OCI-LY1 (cell line): ENCODE measurements at regions not wholly inside any gene's neighbourhood (a gene's known extent, or its start where the extent isn't known, plus 50 kb on each side); places are given as distances from the start of the nearest gene placed in this dataset.
"Not testable (repeated sequence)": the region's sequence is repeated elsewhere in the genome, so short reads cannot be mapped to it uniquely, and the experiment has no call there.

Experiments
- H2AFZ ChIP-seq: fragments of 200-600 bp; sonication (generic), shearing (Covaris generic); 2 replicates; pipeline ENCODE4 v1.6.0; 2014; ENCODE audit warnings: antibody characterized with exemption, mild to moderate bottlenecking, low read length
- H3F3A ChIP-seq: fragments of 200-600 bp; sonication (generic), shearing (Covaris generic); 2 replicates; pipeline ENCODE4 v1.6.0; 2014; ENCODE audit warnings: mild to moderate bottlenecking, antibody characterized with exemption, low read length, moderate library complexity; ENCODE audit not compliant: insufficient read depth
- H3K27ac ChIP-seq: fragments of 200-600 bp; sonication (generic); 2 replicates; pipeline ENCODE4 v1.5.1; 2014; ENCODE audit warnings: low read length, mixed run types, mild to moderate bottlenecking, low read depth; ENCODE audit not compliant: poor library complexity, severe bottlenecking
- H3K27me3 ChIP-seq: fragments of 200-600 bp; sonication (generic); 2 replicates; pipeline ENCODE4 v1.6.0; 2014; ENCODE audit warnings: antibody characterized with exemption, mild to moderate bottlenecking, low read length, moderate library complexity; ENCODE audit not compliant: insufficient read depth
- H3K36me3 ChIP-seq: fragments of 200-600 bp; sonication (generic); 2 replicates; pipeline ENCODE4 v1.6.1; 2014; ENCODE audit warnings: mild to moderate bottlenecking, antibody characterized with exemption, low read length, moderate library complexity, mixed read lengths; ENCODE audit not compliant: insufficient read depth
- H3K4me1 ChIP-seq: fragments of 200-600 bp; sonication (generic); 2 replicates; pipeline ENCODE4 v1.5.1; 2014; ENCODE audit warnings: mild to moderate bottlenecking, low read length, moderate library complexity; ENCODE audit not compliant: insufficient read depth, severe bottlenecking
- H3K4me2 ChIP-seq: fragments of 200-600 bp; sonication (generic), shearing (Covaris generic); 2 replicates; pipeline ENCODE4 v1.6.1; 2014; ENCODE audit warnings: low read length
- H3K4me3 ChIP-seq: fragments of 200-600 bp; sonication (generic); 2 replicates; pipeline ENCODE4 v1.5.1; 2014; ENCODE audit warnings: low read length, low read depth, mild to moderate bottlenecking, mixed read lengths; ENCODE audit not compliant: poor library complexity, severe bottlenecking
- H3K79me2 ChIP-seq: fragments of 200-600 bp; shearing (Covaris generic); 2 replicates; pipeline ENCODE4 v1.6.1; 2016; ENCODE audit warnings: mixed run types, low read length, mixed read lengths; ENCODE audit not compliant: insufficient read depth
- H3K9ac ChIP-seq: fragments of 200-600 bp; sonication (generic), shearing (Covaris generic); 2 replicates; pipeline ENCODE4 v1.6.1; 2014; ENCODE audit warnings: mild to moderate bottlenecking, low read length, mixed read lengths
- H3K9me2 ChIP-seq: fragments of 200-600 bp; sonication (generic), shearing (Covaris generic); 2 replicates; pipeline ENCODE4 v1.6.1; 2014; ENCODE audit warnings: low read depth, mild to moderate bottlenecking, low read length, mixed read lengths
- H3K9me3 ChIP-seq: fragments of 200-600 bp; shearing (Covaris generic); 2 replicates; pipeline ENCODE4 v1.6.1; 2014; ENCODE audit warnings: low read length, mixed read lengths
- H4K20me1 ChIP-seq: fragments of 200-600 bp; sonication (generic), shearing (Covaris generic); 2 replicates; pipeline ENCODE4 v1.6.0; 2016; ENCODE audit warnings: mild to moderate bottlenecking, low read length; ENCODE audit not compliant: insufficient read depth
- CTCF ChIP-seq: fragments of 200-600 bp; sonication (generic), shearing (Covaris generic); IDR thresholded peaks from 2 replicates; pipeline ENCODE4 v1.5.1; 2017; ENCODE audit warnings: mild to moderate bottlenecking, antibody characterized with exemption, low read length, moderate library complexity, mixed read lengths
- EZH2 ChIP-seq: fragments of 200-600 bp; sonication (generic), shearing (Covaris generic); IDR thresholded peaks from 2 replicates; pipeline ENCODE4 v1.8.0; 2017; ENCODE audit warnings: borderline replicate concordance, mixed run types, mild to moderate bottlenecking, antibody characterized with exemption, low read length, moderate library complexity, mixed read lengths

- H3K27ac ChIP-seq: no peak overlapping the region
- no peaks in the 10 kb centered on the region for H3K79me2 ChIP-seq
- TF ChIP-seq CTCF (no peak), EZH2 (no peak)
- H4K20me1 ChIP-seq: no peaks in the 10 kb centered on the region
- no peaks in the 10 kb centered on the region for H3K27me3 ChIP-seq
- H3K4me2 ChIP-seq: no peak overlapping the region
- H3K9me3 ChIP-seq: no peaks in the 10 kb centered on the region
- no peaks in the 10 kb centered on the region for H3K36me3 ChIP-seq
- H2AFZ ChIP-seq: no peak overlapping the region
- no peaks in the 10 kb centered on the region for H3F3A ChIP-seq
- H3K4me3 ChIP-seq: no peak overlapping the region
- H3K4me1 ChIP-seq: no peaks in the 10 kb centered on the region
- H3K9me2 ChIP-seq: no peaks in the 10 kb centered on the region
- no peak overlapping the region for H3K9ac ChIP-seq
Measured at GRCh38 chr22:48624401-48624800, 1203.3 kb downstream of the BRD1 start.

- no peak overlapping the region for H3K4me2 ChIP-seq
- H3F3A ChIP-seq: no peaks in the 10 kb centered on the region
- no peaks in the 10 kb centered on the region for H3K79me2 ChIP-seq
- no peak overlapping the region for H2AFZ ChIP-seq
- H3K36me3 ChIP-seq: no peaks in the 10 kb centered on the region
- H3K27ac ChIP-seq: no peak overlapping the region
- no peak overlapping the region for H3K4me3 ChIP-seq
- TF ChIP-seq EZH2 (no peak), CTCF (no peak)
- no peaks in the 10 kb centered on the region for H3K9me2 ChIP-seq
- no peaks in the 10 kb centered on the region for H3K9me3 ChIP-seq
- no peaks in the 10 kb centered on the region for H3K4me1 ChIP-seq
- no peaks in the 10 kb centered on the region for H4K20me1 ChIP-seq
- no peaks in the 10 kb centered on the region for H3K27me3 ChIP-seq
- no peak overlapping the region for H3K9ac ChIP-seq
Measured at GRCh38 chr22:48622891-48623545, 1204.7 kb downstream of the BRD1 start.

- Histone ChIP-seq H3K4me3 (no peak overlapping the region), H3K79me2 (no peaks in the 10 kb centered on the region), H3K36me3 (no peaks in the 10 kb centered on the region), H2AFZ (no peak overlapping the region), H3K4me2 (no peak overlapping the region), H3K9me3 (no peaks in the 10 kb centered on the region), H3F3A (no peaks in the 10 kb centered on the region), H3K27me3 (no peaks in the 10 kb centered on the region), H3K27ac (no peak overlapping the region), H3K9ac (no peak overlapping the region), H4K20me1 (no peaks in the 10 kb centered on the region), H3K4me1 (no peaks in the 10 kb centered on the region), H3K9me2 (no peaks in the 10 kb centered on the region)
- TF ChIP-seq CTCF (no peak), EZH2 (no peak)
Measured at GRCh38 chr22:48621085-48621484, 1206.6 kb downstream of the BRD1 start.

GRCh38 chr22:48620460-48620859 is 1207.2 kb downstream of the BRD1 start:
- not testable (repeated sequence) for H3K27ac ChIP-seq, H4K20me1 ChIP-seq, H3K9me2 ChIP-seq, H3K4me2 ChIP-seq, H3K36me3 ChIP-seq, H3K9me3 ChIP-seq, H3F3A ChIP-seq, H3K27me3 ChIP-seq, H3K79me2 ChIP-seq, H3K4me1 ChIP-seq, H3K9ac ChIP-seq, H3K4me3 ChIP-seq, H2AFZ ChIP-seq
